ENCODE measurements at regions not wholly inside any gene's neighbourhood (a gene's known extent, or its start where the extent isn't known, plus 50 kb on each side); places are given as distances from the start of the nearest gene placed in this dataset.

GRCh38 chr13:39894586-39894985 lies 239.1 kb downstream of the COG6 start:
- no peak overlapping the region for H3K4me3 Mint-ChIP-seq
- ChIA-PET POLR2A (no interaction called here), CTCF (interaction anchor here (1.0 kb wide), 1 partner anchor 48 kb away, joined by 4 read pairs; no protein-coding TSS in a partner anchor)
- no peaks in the 10 kb centered on the region for H3K27me3 Mint-ChIP-seq (ENCODE audit: low read depth)
- H3K4me1 Mint-ChIP-seq, result peaks cover 9% of the 10 kb centered on the region
- TF ChIP-seq HMGXB4 (CRISPR knock-in tag; IDR thresholded peaks at IDR 0.05), result no peak
- TF ChIP-seq IRF2 (CRISPR knock-in tag; IDR thresholded peaks at IDR 0.05; ENCODE audit: borderline replicate concordance, low read depth), result no peak
- TF ChIP-seq NR2C2 (CRISPR knock-in tag; IDR thresholded peaks at IDR 0.05), result no peak
- TF ChIP-seq TP53 (CRISPR knock-in tag; IDR thresholded peaks at IDR 0.05), result no peak
- TF ChIP-seq MLX (CRISPR knock-in tag; IDR thresholded peaks at IDR 0.05), result no peak
- TF ChIP-seq HMGA2 (CRISPR knock-in tag; IDR thresholded peaks at IDR 0.05), result no peak
- no peak for TF ChIP-seq SMAD4 (CRISPR knock-in tag; IDR thresholded peaks at IDR 0.05)
- TF ChIP-seq NR1H2 (CRISPR knock-in tag; IDR thresholded peaks at IDR 0.05), result no peak
- no peak for TF ChIP-seq ZNF317 (CRISPR knock-in tag; IDR thresholded peaks at IDR 0.05; ENCODE audit: borderline replicate concordance, low read depth)
- no peak for TF ChIP-seq E2F5 (CRISPR knock-in tag; IDR thresholded peaks at IDR 0.05)
- no peak for TF ChIP-seq ZNF671 (CRISPR knock-in tag; IDR thresholded peaks at IDR 0.05)
- no peak for TF ChIP-seq USF1 (CRISPR knock-in tag; IDR thresholded peaks at IDR 0.05)
- no peak for TF ChIP-seq E2F4 (CRISPR knock-in tag; IDR thresholded peaks at IDR 0.05; ENCODE audit: borderline replicate concordance, low read depth)
- no peak for TF ChIP-seq RORB (CRISPR knock-in tag; IDR thresholded peaks at IDR 0.05)
- TF ChIP-seq NFE2L1 (CRISPR knock-in tag; IDR thresholded peaks at IDR 0.05), result no peak
- no peak for TF ChIP-seq NFYB (CRISPR knock-in tag; conservative IDR thresholded peaks at IDR 0.05; ENCODE audit: low read depth)
- no peak for TF ChIP-seq GRHL2 (CRISPR knock-in tag; IDR thresholded peaks at IDR 0.05; ENCODE audit: insufficient replicate concordance, severe bottlenecking)
- TF ChIP-seq ATF3 (CRISPR knock-in tag; conservative IDR thresholded peaks at IDR 0.05), result no peak
- no peak for TF ChIP-seq E2F1 (CRISPR knock-in tag; IDR thresholded peaks at IDR 0.05)
- no peak for TF ChIP-seq ZNF263 (CRISPR knock-in tag; IDR thresholded peaks at IDR 0.05; ENCODE audit: low read depth)
- ATAC-seq (no peak), DNase-seq (ENCODE audit: low spot score) (no peak)
- no peaks in the 10 kb centered on the region for H3K9me3 Mint-ChIP-seq
- no peak overlapping the region for H3K27ac Mint-ChIP-seq
- no peaks in the 10 kb centered on the region for H3K36me3 Mint-ChIP-seq

GRCh38 chr13:39895254-39895653 lies 239.8 kb downstream of the COG6 start:
- H3K4me1 Mint-ChIP-seq, result peaks cover 12% of the 10 kb centered on the region
- no peaks in the 10 kb centered on the region for H3K36me3 Mint-ChIP-seq
- no peaks in the 10 kb centered on the region for H3K9me3 Mint-ChIP-seq
- no peak overlapping the region for H3K4me3 Mint-ChIP-seq
- DNase-seq (ENCODE audit: low spot score), result no peak
- H3K27ac Mint-ChIP-seq, result no peak overlapping the region
- ChIA-PET CTCF (interaction anchor here (1.0 kb wide), 1 partner anchor 48 kb away, joined by 4 read pairs; no protein-coding TSS in a partner anchor), POLR2A (interaction anchor here (0.6 kb wide), 1 partner anchor 19 kb away, joined by 3 read pairs; no protein-coding TSS in a partner anchor)
- no peaks in the 10 kb centered on the region for H3K27me3 Mint-ChIP-seq (ENCODE audit: low read depth)
- no peak for ATAC-seq
- TF ChIP-seq SP1 (CRISPR knock-in tag; conservative IDR thresholded peaks at IDR 0.05), result no peak
- TF ChIP-seq ARID4B (CRISPR knock-in tag; IDR thresholded peaks at IDR 0.05; ENCODE audit: borderline replicate concordance), result no peak
- no peak for TF ChIP-seq ZNF512 (CRISPR knock-in tag; IDR thresholded peaks at IDR 0.05; ENCODE audit: borderline replicate concordance)
- TF ChIP-seq SOX15 (CRISPR knock-in tag; IDR thresholded peaks at IDR 0.05), result no peak
